ENCODE measurements at regions not wholly inside any gene's neighbourhood (a gene's known extent, or its start where the extent isn't known, plus 50 kb on each side); places are given as distances from the start of the nearest gene placed in this dataset.

DNA sequence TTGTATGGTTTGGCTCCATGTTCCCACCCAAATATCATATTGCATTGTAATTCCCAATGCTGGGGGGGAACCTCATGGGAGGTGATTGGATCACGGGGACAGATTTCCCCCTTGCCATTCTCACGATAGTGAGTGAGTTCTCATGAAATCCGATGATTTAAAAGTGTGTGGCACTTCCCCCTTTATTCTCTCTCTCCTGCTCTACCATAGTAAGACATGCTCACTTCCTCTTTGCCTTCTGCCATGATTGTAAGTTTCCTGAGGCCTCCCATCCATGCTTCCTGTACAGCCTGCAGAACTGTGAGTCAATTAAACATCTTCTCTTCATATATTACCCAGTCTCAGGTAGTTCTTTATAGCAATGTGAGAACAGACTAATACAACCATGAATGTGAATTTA lies 211.6 kb upstream of the NR5A2 start:
- FAIRE-seq, result no peak
- ChIA-PET POLR2A (no interaction called here), SMC1A (ENCODE audit: uncharacterized antibody, unreplicated experiment) (no interaction called here), CTCF (no interaction called here), RAD21 (ENCODE audit: unreplicated experiment) (no interaction called here)
- Histone ChIP-seq H3K4me2 (ENCODE audit: control insufficient read depth, insufficient read depth) (no peak overlapping the region), H3K4me3 (no peak overlapping the region), H2AFZ (ENCODE audit: control insufficient read depth, low read depth, low read length) (no peak overlapping the region), H3K4me1 (ENCODE audit: control insufficient read depth, insufficient read depth, low read length) (no peaks in the 10 kb centered on the region), H3K9me3 (replicated peaks; ENCODE audit: control insufficient read depth, insufficient read depth, low read length) (no peaks in the 10 kb centered on the region), H3K27ac (ENCODE audit: control insufficient read depth, insufficient read depth) (no peak overlapping the region), H3K27me3 (replicated peaks in 1 of 2; ENCODE audit: control insufficient read depth in 2 of 2, insufficient read depth in 2 of 2, low read length in 1 of 2) (no peaks in the 10 kb centered on the region; a peak in 1 of 4 replicates), H4K20me1 (ENCODE audit: control insufficient read depth, insufficient read depth) (no peaks in the 10 kb centered on the region), H3K36me3 (ENCODE audit: control insufficient read depth in 2 of 2, insufficient read depth in 2 of 2, low read length in 1 of 2) (no peaks in the 10 kb centered on the region), H3K9ac (ENCODE audit: control insufficient read depth, insufficient read depth, low read length) (no peak overlapping the region), H3K79me2 (ENCODE audit: control insufficient read depth, insufficient read depth, low read length) (no peaks in the 10 kb centered on the region)
- DNase-seq (ENCODE audit: low read depth, low spot score), result no peak
- no peak for TF ChIP-seq EGR1 (IDR thresholded peaks at IDR 0.05; ENCODE audit: borderline replicate concordance in 1 of 2, low read depth in 2 of 2, low read length in 2 of 2)
- TF ChIP-seq, protein P1, sequence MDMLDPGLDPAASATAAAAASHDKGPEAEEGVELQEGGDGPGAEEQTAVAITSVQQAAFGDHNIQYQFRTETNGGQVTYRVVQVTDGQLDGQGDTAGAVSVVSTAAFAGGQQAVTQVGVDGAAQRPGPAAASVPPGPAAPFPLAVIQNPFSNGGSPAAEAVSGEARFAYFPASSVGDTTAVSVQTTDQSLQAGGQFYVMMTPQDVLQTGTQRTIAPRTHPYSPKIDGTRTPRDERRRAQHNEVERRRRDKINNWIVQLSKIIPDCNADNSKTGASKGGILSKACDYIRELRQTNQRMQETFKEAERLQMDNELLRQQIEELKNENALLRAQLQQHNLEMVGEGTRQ (IDR thresholded peaks at IDR 0.05; ENCODE audit: borderline replicate concordance, low read depth, low read length), result no peak
- no peak for ATAC-seq
- BruUV-seq (replicated peaks), result no TSS peak
- intact Hi-C loops (cut with micrococcal nuclease; ENCODE audit: unreplicated experiment) (no loop called here), in situ Hi-C loops (cut with MboI) (no loop called here)
- 18% methylated on average over 3 of the region's 3 CpGs for WGBS (ENCODE audit: insufficient coverage, insufficient replicate concordance, low lambda C conversion rate, missing lambda C conversion rate)

DNA sequence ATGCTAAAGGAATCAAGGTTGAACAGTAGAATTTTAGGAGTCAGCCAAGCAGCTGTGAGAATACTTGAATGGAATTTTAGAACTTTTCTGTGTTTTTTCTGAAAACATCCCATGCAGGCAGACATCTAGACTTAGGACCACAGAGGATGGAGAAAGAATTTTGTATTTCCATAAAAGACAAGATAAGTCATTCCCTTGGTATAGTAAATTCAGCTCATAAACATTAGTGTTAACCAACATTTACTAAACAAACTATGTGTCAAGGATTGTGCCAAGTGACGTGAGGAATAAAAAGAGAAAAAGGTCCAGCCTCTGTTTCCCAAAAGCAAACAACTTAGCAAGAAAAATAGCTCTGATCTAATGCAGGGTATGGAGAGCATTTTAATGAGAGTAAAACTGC lies 210.2 kb upstream of the NR5A2 start:
- SMC1A ChIA-PET (ENCODE audit: uncharacterized antibody, unreplicated experiment), result interaction anchor here (1.4 kb wide), 1 partner anchor 16 kb away, joined by 3 read pairs; no protein-coding TSS in a partner anchor
- in situ Hi-C loops (cut with MboI), result no loop called here
- intact Hi-C loops (cut with micrococcal nuclease; ENCODE audit: unreplicated experiment), result no loop called here

More for the DNA sequence above, 210.2 kb upstream of the NR5A2 start:
- no TSS peak for BruUV-seq (replicated peaks)
- no peak overlapping the region for H3K9ac ChIP-seq (ENCODE audit: control insufficient read depth, insufficient read depth, low read length)
- no peaks in the 10 kb centered on the region for H4K20me1 ChIP-seq (ENCODE audit: control insufficient read depth, insufficient read depth)
- H2AFZ ChIP-seq (ENCODE audit: control insufficient read depth, low read depth, low read length), result no peak overlapping the region
- ATAC-seq (no peak), FAIRE-seq (no peak), DNase-seq (ENCODE audit: low read depth, low spot score) (no peak)
- no peaks in the 10 kb centered on the region; a peak in 1 of 4 replicates for H3K27me3 ChIP-seq (replicated peaks in 1 of 2; ENCODE audit: control insufficient read depth in 2 of 2, insufficient read depth in 2 of 2, low read length in 1 of 2)
- 0% methylated on average over 1 of the region's 1 CpG for WGBS (ENCODE audit: insufficient coverage, insufficient replicate concordance, low lambda C conversion rate, missing lambda C conversion rate)
- H3K36me3 ChIP-seq (ENCODE audit: control insufficient read depth in 2 of 2, insufficient read depth in 2 of 2, low read length in 1 of 2), result no peaks in the 10 kb centered on the region
- H3K27ac ChIP-seq (ENCODE audit: control insufficient read depth, insufficient read depth), result no peak overlapping the region
- no peaks in the 10 kb centered on the region for H3K9me3 ChIP-seq (replicated peaks; ENCODE audit: control insufficient read depth, insufficient read depth, low read length)
- no peak overlapping the region for H3K4me3 ChIP-seq
- CTCF ChIA-PET, result interaction anchor here (1.0 kb wide), 1 partner anchor 319 kb away, joined by 3 read pairs; no protein-coding TSS in a partner anchor
- no peaks in the 10 kb centered on the region for H3K4me1 ChIP-seq (ENCODE audit: control insufficient read depth, insufficient read depth, low read length)
- POLR2A ChIA-PET, result no interaction called here
- RAD21 ChIA-PET (ENCODE audit: unreplicated experiment), result no interaction called here
- no peak for TF ChIP-seq CREB1 (IDR thresholded peaks at IDR 0.05; ENCODE audit: low read depth)
- no peak for TF ChIP-seq SUPT20H (IDR thresholded peaks at IDR 0.05; ENCODE audit: borderline replicate concordance, control insufficient read depth, low read depth, low read length)
- TF ChIP-seq BCLAF1 (IDR thresholded peaks at IDR 0.05), result no peak
- TF ChIP-seq, protein P2, sequence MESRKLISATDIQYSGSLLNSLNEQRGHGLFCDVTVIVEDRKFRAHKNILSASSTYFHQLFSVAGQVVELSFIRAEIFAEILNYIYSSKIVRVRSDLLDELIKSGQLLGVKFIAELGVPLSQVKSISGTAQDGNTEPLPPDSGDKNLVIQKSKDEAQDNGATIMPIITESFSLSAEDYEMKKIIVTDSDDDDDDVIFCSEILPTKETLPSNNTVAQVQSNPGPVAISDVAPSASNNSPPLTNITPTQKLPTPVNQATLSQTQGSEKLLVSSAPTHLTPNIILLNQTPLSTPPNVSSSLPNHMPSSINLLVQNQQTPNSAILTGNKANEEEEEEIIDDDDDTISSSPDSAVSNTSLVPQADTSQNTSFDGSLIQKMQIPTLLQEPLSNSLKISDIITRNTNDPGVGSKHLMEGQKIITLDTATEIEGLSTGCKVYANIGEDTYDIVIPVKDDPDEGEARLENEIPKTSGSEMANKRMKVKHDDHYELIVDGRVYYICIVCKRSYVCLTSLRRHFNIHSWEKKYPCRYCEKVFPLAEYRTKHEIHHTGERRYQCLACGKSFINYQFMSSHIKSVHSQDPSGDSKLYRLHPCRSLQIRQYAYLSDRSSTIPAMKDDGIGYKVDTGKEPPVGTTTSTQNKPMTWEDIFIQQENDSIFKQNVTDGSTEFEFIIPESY (IDR thresholded peaks at IDR 0.05), result no peak
- TF ChIP-seq NR2F1 (conservative IDR thresholded peaks at IDR 0.05), result no peak
- TF ChIP-seq MTA3 (IDR thresholded peaks at IDR 0.05; ENCODE audit: borderline replicate concordance, low read length), result no peak
- TF ChIP-seq, protein P3, sequence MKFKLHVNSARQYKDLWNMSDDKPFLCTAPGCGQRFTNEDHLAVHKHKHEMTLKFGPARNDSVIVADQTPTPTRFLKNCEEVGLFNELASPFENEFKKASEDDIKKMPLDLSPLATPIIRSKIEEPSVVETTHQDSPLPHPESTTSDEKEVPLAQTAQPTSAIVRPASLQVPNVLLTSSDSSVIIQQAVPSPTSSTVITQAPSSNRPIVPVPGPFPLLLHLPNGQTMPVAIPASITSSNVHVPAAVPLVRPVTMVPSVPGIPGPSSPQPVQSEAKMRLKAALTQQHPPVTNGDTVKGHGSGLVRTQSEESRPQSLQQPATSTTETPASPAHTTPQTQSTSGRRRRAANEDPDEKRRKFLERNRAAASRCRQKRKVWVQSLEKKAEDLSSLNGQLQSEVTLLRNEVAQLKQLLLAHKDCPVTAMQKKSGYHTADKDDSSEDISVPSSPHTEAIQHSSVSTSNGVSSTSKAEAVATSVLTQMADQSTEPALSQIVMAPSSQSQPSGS (IDR thresholded peaks at IDR 0.05; ENCODE audit: low read length), result no peak
- H3K4me2 ChIP-seq (ENCODE audit: control insufficient read depth, insufficient read depth), result no peak overlapping the region
- no peaks in the 10 kb centered on the region for H3K79me2 ChIP-seq (ENCODE audit: control insufficient read depth, insufficient read depth, low read length)
